Fibroblast of skin of left quadriceps (primary cell): ENCODE measurements at regions not wholly inside any gene's neighbourhood (a gene's known extent, or its start where the extent isn't known, plus 50 kb on each side); places are given as distances from the start of the nearest gene placed in this dataset.

ENCODE experiments used
- DNase-seq, 2 experiments: peaks; one replicate each; pipeline ENCODE4 v3.0.0-alpha.2; 2013; ENCODE audit warnings: low read depth in 2 of 2

- no peak for DNase-seq
Observed at GRCh38 chr7:28231176-28231575, 50.6 kb upstream of the JAZF1 start.

DNA sequence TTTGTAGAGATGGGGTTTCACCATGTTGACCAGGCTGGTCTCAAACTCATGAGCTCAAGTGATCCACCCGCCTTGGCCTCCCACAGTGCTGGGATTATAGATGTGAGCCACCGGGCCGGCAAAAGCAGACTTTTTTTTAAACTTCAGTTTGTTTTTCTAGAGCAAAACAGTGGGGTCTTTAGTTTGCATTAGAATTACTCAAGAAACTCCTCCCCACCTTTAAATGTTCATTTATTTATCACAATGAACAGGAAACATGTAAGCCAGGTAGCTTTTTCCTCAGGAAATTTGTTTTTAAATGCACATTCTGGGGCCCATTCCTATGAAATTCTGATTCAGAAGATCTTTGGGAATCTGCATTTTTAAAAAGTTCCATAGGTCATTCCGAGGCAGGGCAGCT, 56.0 kb upstream of the JAZF1 start:
- DNase-seq, result no peak

GRCh38 chr7:28237363-28237762, 56.8 kb upstream of the JAZF1 start:
- no peak for DNase-seq

DNA sequence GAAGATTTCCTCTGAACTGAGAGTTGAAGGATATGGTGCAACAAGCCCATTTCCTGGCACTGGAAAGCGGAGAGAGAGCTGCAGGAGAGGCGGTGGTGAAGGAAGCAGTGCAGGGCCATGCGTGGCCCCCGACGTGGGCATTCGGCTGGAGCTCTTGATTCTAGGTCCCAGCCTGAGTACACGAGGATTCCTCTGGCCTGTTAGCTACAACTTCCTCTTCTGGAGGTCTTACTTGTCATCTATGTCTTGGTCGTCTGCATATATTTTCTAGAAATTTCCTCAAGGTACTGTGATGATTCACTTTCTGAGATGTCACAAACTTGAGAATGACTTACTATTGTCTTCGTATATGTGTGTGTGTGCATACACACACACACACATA, 59.2 kb upstream of the JAZF1 start:
- DNase-seq, result no peak

GRCh38 chr7:28240481-28240880, 59.9 kb upstream of the JAZF1 start:
- DNase-seq, result no peak

GRCh38 chr7:28243861-28244260, 63.3 kb upstream of the JAZF1 start:
- no peak for DNase-seq

DNA sequence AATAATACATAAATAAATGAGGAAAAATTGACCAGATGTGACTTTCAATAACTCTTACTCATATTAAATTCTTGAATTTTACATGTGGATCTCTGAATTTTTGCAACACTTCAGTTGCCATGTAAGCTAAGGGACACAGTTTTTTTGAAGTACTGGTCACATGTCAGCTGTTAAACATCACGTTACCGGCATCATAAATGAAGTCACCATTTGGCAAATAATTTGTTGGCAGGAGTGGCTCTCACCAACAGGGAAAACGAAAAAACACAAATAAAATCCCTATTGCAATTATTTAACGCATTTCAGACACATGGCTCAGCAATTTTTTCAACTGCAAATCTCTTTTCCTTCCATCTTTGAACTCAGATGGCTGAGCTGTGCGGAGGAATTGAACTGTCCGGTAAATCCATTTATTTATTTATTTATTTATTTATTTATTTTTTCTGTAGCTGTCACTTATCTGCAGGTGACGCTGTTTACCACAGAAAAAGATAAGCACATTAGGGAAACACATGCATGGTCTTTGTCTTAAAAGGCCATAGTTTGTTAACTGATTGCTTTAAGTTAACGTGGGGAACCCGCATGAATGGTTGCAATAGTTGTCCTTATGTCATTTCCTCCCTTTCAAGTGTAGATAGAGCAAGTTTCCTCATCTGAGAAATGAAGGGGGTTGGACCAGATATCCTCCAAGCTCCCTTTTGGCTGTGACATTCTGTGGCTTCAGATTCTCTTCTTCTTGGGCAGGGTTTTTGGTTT, 64.7 kb upstream of the JAZF1 start:
- DNase-seq, result no peak

DNA sequence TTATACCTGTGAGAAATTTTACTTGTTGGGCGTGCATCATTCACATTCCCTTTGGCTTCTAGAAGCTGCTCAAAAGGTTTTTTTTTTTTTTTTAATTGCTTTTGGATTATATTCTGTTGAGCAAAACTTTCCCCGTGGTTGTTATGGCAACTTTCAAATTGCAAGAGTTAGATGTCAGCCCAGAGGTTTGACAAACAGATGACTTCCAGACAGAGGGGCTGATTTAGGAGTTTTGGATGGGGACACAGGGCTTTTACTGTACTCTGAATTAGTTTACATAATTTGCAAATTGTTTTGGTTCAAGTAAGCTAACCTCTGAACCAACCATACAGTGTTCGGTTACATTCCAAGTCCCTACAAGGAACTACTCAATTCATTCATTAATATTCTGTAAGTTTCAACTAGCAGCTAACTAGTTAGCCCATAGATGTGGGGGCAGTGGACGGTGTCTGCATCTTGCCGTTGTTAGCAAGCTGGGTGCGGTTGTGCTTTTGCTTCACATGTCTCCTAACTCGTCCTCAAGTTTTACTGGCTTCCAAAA, 66.4 kb upstream of the JAZF1 start:
- DNase-seq, result no peak

DNA sequence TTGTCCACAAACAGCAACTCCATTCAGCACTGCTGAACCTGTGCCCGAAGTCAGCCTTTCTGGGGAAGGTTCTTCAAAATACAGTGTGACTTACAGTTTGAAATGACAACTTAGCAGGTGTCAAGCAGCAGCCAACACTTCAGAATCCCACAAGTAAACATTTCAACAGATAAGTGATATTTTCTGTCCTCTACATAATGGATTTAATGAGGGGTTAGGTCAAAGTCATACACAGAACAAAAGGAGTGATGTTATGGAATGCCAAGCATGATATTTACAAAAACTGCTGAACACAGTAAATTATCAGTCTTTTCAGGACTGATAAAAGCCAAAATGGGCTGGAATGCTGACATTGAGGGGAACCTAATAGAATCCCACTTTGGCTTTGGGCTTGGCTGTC, 77.6 kb upstream of the JAZF1 start:
- DNase-seq, result no peak

DNA sequence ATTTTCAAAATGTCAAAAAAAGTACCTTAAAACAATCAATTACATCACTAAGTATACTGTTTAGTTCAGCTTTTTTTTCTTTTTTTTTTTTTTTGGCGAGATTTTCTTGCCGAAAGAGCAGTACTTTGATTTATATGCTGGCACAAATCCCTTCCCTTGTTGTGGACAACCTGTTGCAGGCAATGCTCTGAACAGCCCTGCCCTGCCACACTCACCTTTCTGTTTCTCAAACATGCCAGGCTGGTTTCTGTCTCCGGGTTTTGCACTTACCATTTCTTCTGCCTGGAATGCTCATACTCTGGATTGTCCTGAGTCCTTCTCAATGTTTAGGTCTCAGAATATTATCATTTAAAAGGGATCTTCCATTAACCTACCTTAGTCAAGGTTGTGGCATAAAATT, 80.4 kb upstream of the JAZF1 start:
- DNase-seq, result no peak

GRCh38 chr7:28263622-28264271, 83.2 kb upstream of the JAZF1 start:
- DNase-seq, result no peak

DNA sequence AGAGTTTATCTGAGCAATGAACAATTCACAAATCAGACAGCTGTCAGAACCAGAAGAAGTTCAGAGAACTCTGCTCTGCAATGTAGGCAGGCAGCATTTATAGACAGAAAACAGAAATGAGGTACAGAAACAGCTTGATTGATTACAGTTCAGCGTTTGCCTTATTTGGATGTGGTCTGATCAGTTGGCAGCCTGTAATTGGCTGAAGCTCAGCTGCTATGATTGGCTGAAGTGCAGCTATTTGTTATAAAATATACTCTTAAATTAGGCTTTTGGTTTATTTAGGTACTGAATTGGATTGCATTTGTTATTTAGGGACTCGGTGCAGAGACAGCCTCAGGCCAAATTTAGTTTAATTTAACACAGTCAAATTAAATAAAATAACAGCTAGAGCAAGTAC, 85.8 kb upstream of the JAZF1 start:
- no peak for DNase-seq

- DNase-seq, result no peak
Observed at GRCh38 chr7:28267012-28267411, 86.4 kb upstream of the JAZF1 start.

GRCh38 chr7:28269700-28270361, 89.2 kb upstream of the JAZF1 start:
- DNase-seq, result no peak

GRCh38 chr7:28270536-28270935, 89.9 kb upstream of the JAZF1 start:
- DNase-seq, result no peak

DNA sequence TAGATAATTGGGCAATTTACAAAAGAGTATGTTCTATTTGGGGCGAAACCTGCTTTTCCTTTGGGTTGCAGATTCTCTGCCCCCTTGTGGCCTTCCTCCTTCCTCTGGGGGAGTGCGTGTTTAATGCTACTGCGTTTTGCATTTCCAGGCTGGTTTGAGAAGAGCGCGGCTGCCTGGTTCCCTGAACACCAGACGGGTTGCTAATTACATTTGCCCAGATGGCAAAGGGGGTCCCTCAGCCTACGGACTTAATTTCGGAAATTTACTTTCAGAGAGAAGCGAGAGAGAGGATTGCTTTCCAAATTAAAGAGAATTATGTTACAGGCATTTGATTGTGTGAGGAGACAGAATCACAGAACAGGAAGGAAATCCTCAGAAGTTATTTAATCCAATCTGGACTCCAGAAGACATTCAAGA, 91.9 kb upstream of the JAZF1 start:
- peak; percentile 37 to 40 for DNase-seq

DNA sequence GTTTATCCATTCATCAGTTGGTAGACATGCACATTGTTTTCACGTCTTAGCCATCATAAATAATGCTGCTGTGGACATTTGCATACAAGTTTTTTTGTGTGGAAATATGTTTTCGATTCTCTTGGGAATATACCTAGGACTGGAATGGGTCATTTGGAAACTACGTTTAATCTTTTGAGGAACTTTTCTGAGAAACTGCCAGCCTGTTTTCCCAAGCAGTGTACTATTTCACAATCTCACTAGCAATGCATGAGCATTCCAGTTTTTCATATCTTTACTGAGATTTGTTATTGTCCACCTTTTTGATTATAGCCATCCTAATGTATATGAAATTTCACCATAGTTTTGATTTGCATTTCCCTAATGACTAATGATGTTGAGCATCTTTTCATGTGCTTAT, 95.7 kb upstream of the JAZF1 start:
- DNase-seq, result no peak

- DNase-seq, result no peak
Observed at GRCh38 chr7:28277364-28277763, 96.8 kb upstream of the JAZF1 start.

DNA sequence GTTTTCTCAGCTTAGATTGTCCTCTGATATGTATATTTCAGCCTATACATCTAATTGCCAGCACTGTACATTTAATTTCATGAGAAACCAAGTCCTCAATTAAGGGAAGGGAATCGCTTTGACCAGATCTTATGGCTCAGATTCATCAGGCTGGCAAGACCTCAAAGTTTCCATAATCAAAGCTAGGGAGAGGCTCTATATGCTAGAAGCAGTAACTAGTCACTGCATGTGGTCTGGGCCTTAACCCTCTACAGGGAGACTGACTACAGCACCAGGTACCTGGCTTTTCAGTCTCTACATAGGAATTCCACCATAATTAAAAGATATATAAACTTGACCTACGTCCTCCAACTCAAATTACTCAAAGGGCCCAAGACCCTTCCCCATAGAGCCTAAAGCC, 97.4 kb upstream of the JAZF1 start:
- DNase-seq, result no peak

DNA sequence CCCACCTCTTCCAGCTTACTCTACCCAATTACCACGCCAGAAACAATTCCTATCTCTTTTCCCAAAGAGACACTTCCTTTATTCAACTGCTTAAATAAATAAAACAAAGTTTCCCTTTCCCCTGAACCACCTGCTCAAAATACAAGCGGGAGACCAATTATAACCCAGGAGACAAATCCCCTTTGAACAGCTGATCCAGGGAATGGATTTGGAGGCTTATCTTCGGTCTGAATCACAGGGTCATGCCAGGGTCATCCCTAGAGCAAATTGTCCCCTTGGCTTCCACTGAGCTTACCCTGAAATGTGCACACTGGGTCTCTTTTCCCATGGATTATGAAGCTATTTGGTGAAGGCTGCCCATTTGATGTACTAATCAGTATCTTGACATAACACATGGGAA, 99.9 kb upstream of the JAZF1 start:
- DNase-seq, result no peak

GRCh38 chr7:28290496-28290895, 109.9 kb upstream of the JAZF1 start:
- no peak for DNase-seq

DNA sequence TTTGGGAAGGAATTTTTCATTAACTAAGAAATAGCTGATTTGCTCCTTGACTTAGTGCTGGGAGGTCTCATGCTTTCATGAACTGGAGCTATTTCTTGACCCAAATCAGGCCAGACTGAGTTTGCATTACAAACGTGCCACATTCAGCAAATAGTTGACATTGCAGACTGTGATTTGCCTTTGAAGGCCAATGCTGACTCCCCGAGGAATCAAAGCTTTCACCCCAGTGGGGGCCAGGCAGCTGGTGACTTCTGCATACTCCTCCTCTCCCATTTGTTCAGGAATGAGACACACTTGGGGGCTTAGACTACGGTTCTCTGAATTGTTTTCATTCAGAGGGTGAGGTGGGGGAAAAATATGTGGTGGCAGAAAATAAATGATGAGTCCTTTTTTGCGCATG, 111.0 kb upstream of the JAZF1 start:
- DNase-seq, result no peak
